K562 (cell line): ENCODE measurements at regions not wholly inside any gene's neighbourhood (a gene's known extent, or its start where the extent isn't known, plus 50 kb on each side); places are given as distances from the start of the nearest gene placed in this dataset.

Experiments
- ASH1L ChIP-seq: fragments of 450-650 bp; IDR thresholded peaks from 2 replicates; pipeline ENCODE4 v1.6.1; 2018; ENCODE audit warnings: borderline replicate concordance, mild to moderate bottlenecking, low read depth; ENCODE audit not compliant: partially characterized antibody
- ATF3 ChIP-seq, 2 experiments: fragments of 450-650 bp in 1 of 2; sonication (generic) in 1 of 2; formaldehyde crosslinking in 1 of 2; IDR thresholded peaks in 1 of 2; conservative IDR thresholded peaks in 1 of 2; 2 replicates each; pipeline versions ENCODE4 v1.6.1 to v1.8.1; 2016 to 2023; ENCODE audit warnings: mild to moderate bottlenecking in 2 of 2, moderate library complexity in 2 of 2, inconsistent platforms in 1 of 2, missing genetic modification reagents in 1 of 2
- CHD1 ChIP-seq: fragments of 200-600 bp; sonication (generic); IDR thresholded peaks from one replicate; pipeline ENCODE4 v1.6.1; 2012; ENCODE audit warnings: mild to moderate bottlenecking, moderate library complexity, low read length, inconsistent platforms
- CREB1 ChIP-seq, 2 experiments: sonication (generic) in 1 of 2; formaldehyde crosslinking in 1 of 2; IDR thresholded peaks; 2 replicates each; pipeline versions ENCODE4 v1.6.1 to v1.8.0; 2012 to 2022; ENCODE audit warnings: inconsistent platforms in 1 of 2, mild to moderate bottlenecking in 1 of 2, missing genetic modification reagents in 1 of 2, moderate library complexity in 1 of 2
- GATA2 ChIP-seq: sonication (generic); formaldehyde crosslinking; IDR thresholded peaks from 2 replicates; pipeline ENCODE4 v1.4.0; 2020; ENCODE audit warnings: mild to moderate bottlenecking, missing genetic modification reagents
- HDAC3 ChIP-seq: fragments of 450-650 bp; IDR thresholded peaks from 2 replicates; pipeline ENCODE4 v1.6.1; 2018; ENCODE audit warnings: borderline replicate concordance, mild to moderate bottlenecking, moderate library complexity; ENCODE audit not compliant: partially characterized antibody
- HNRNPLL ChIP-seq: fragments of 200-400 bp; formaldehyde crosslinking; IDR thresholded peaks from 2 replicates; pipeline ENCODE4 v1.6.1; 2017; ENCODE audit warnings: low read length, low read depth, mild to moderate bottlenecking; ENCODE audit not compliant: poor library complexity, severe bottlenecking
- ID3 ChIP-seq, 2 experiments: fragments of 250-450 bp in 1 of 2; fragments of 450-650 bp in 1 of 2; sonication (Bioruptor Pico) in 1 of 2; IDR thresholded peaks; 2 replicates each; pipeline versions ENCODE4 v1.6.1 to v1.8.0; 2016 to 2021; ENCODE audit warnings: mild to moderate bottlenecking in 2 of 2, moderate library complexity in 2 of 2, missing compliant biosample characterization in 1 of 2, missing genetic modification characterization in 1 of 2
- MAFF ChIP-seq: IDR thresholded peaks from 2 replicates; pipeline ENCODE4 v1.6.1; 2012; ENCODE audit warnings: low read length, improper control_type of control experiment
- MAFG ChIP-seq: fragments of 450-650 bp; conservative IDR thresholded peaks from 2 replicates; pipeline ENCODE4 v1.6.1; 2016; ENCODE audit warnings: missing genetic modification characterization, missing compliant biosample characterization
- NFIX ChIP-seq: fragments of 250-450 bp; sonication (Bioruptor Pico); IDR thresholded peaks from 2 replicates; pipeline ENCODE4 v1.4.0; 2020; ENCODE audit warnings: low read depth, mild to moderate bottlenecking, moderate library complexity
- RBM14 ChIP-seq: fragments of 200-400 bp; formaldehyde crosslinking; IDR thresholded peaks from 2 replicates; pipeline ENCODE4 v1.6.1; 2018; ENCODE audit warnings: low read depth, mild to moderate bottlenecking, low read length, moderate library complexity, borderline replicate concordance; ENCODE audit not compliant: insufficient read depth
- RBM22 ChIP-seq: fragments of 200-400 bp; formaldehyde crosslinking; IDR thresholded peaks from 2 replicates; pipeline ENCODE4 v1.6.1; 2018; ENCODE audit warnings: low read length, low read depth; ENCODE audit not compliant: poor library complexity, severe bottlenecking
- TAF7 ChIP-seq: fragments of 450-650 bp; IDR thresholded peaks from 2 replicates; pipeline ENCODE4 v1.6.1; 2016; ENCODE audit warnings: missing genetic modification characterization, missing compliant biosample characterization
- ZBED1 ChIP-seq: IDR thresholded peaks from 2 replicates; pipeline ENCODE4 v1.6.1; 2014
- ZBTB26 ChIP-seq: fragments of 450-650 bp; formaldehyde crosslinking; IDR thresholded peaks from 2 replicates; pipeline ENCODE4 v1.4.0; 2022; ENCODE audit warnings: missing genetic modification characterization
- ZNF12 ChIP-seq: sonication (generic); formaldehyde crosslinking; IDR thresholded peaks from 2 replicates; pipeline ENCODE4 v1.4.0; 2020; ENCODE audit warnings: mild to moderate bottlenecking, missing genetic modification reagents
- ZNF644 ChIP-seq: fragments of 200-800 bp; sonication (Bioruptor generic); IDR thresholded peaks from 2 replicates; pipeline ENCODE4 v1.6.1; 2016; ENCODE audit warnings: low read depth, missing genetic modification characterization, missing compliant biosample characterization
- TF ChIP-seq, protein P1 (sequence below), 3 experiments: fragments of 200-800 bp in 1 of 3; sonication (Bioruptor generic) in 1 of 3; sonication (generic) in 1 of 3; formaldehyde crosslinking in 1 of 3; IDR thresholded peaks; 2 replicates each; pipeline versions ENCODE4 v1.6.1 to v1.8.0; 2016 to 2022; ENCODE audit warnings: mild to moderate bottlenecking in 2 of 3, missing compliant biosample characterization in 2 of 3, missing genetic modification characterization in 2 of 3, missing genetic modification reagents in 1 of 3
- TF ChIP-seq, protein P2 (sequence below): fragments of 450-650 bp; IDR thresholded peaks from 2 replicates; pipeline ENCODE4 v1.6.1; 2017; ENCODE audit warnings: mild to moderate bottlenecking, moderate library complexity

DNA sequence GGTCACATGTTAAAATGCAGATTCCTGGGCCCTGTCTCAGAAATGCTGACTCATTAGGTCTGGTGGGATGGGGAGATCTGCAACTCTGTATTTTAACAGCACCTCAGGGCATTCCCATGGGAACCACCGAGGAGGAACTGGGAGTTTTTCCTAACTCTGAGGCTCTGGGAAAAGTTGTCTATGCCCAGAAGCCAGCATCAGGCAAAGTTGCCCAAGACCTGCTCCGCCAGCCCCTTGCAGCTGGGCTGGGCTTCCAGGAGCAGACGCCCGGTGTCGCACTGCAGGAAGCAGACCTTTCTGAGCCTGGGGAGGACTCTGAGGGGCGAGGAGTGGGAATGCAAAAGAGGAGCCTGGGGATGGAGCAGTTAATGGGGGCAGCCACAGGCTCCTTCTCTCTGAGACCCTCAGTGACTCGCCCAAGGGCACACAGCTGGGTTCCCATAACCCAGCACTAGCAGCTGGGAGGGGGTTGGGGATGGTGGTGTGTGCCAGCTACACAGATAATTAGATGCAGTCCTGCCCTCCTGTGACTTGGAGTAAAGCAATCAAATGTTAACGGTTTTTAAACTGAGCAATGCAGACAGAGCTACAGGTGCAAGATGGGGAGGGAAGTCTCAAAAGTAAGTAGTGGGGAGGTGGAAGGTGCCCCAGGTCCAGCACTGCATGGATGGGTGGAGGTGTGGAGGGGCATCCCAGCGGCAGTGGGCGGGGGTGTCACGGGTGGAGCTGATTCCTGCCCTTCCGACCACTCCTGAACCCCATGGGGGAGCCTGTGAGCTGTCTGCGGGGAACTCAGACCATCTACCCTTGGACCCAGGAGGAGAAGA lies 100.4 kb downstream of the LSM3 start (continued):
- TF ChIP-seq ZBTB26 (no peak), ZNF12 (CRISPR knock-in tag) (no peak), ASH1L (no peak), ID3 (CRISPR knock-in tag; IDR thresholded peaks at IDR 0.05) (no peak), ID3 (tag; IDR thresholded peaks at IDR 0.05) (no peak), TAF7 (no peak), RBM14 (no peak), HDAC3 (no peak), ZNF644 (tag) (no peak), GATA2 (CRISPR knock-in tag) (no peak), HNRNPLL (no peak), ZBED1 (no peak), NFIX (no peak), CREB1 (IDR thresholded peaks at IDR 0.05) (no peak), CREB1 (CRISPR knock-in tag; IDR thresholded peaks at IDR 0.05) (no peak), ATF3 (IDR thresholded peaks at IDR 0.05) (peak; percentile 41; the same call in 1 of the 2 replicates), ATF3 (CRISPR knock-in tag; conservative IDR thresholded peaks at IDR 0.05) (no peak), CHD1 (no peak), RBM22 (no peak), MAFF (peak; percentile 98), MAFG (tag) (peak; percentile 98)
- TF ChIP-seq, protein P1, sequence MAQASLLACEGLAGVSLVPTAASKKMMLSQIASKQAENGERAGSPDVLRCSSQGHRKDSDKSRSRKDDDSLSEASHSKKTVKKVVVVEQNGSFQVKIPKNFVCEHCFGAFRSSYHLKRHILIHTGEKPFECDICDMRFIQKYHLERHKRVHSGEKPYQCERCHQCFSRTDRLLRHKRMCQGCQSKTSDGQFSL (CRISPR knock-in tag; IDR thresholded peaks at IDR 0.05), result no peak
- TF ChIP-seq, protein P1 (tag; IDR thresholded peaks at IDR 0.05), result no peak
- TF ChIP-seq, protein P2, sequence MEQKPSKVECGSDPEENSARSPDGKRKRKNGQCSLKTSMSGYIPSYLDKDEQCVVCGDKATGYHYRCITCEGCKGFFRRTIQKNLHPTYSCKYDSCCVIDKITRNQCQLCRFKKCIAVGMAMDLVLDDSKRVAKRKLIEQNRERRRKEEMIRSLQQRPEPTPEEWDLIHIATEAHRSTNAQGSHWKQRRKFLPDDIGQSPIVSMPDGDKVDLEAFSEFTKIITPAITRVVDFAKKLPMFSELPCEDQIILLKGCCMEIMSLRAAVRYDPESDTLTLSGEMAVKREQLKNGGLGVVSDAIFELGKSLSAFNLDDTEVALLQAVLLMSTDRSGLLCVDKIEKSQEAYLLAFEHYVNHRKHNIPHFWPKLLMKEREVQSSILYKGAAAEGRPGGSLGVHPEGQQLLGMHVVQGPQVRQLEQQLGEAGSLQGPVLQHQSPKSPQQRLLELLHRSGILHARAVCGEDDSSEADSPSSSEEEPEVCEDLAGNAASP, result no peak
